ENCODE measurements at regions not wholly inside any gene's neighbourhood (a gene's known extent, or its start where the extent isn't known, plus 50 kb on each side); places are given as distances from the start of the nearest gene placed in this dataset.
A peak's percentile ranks its signal among the peaks of the same experiment; 100 is the strongest.

DNA sequence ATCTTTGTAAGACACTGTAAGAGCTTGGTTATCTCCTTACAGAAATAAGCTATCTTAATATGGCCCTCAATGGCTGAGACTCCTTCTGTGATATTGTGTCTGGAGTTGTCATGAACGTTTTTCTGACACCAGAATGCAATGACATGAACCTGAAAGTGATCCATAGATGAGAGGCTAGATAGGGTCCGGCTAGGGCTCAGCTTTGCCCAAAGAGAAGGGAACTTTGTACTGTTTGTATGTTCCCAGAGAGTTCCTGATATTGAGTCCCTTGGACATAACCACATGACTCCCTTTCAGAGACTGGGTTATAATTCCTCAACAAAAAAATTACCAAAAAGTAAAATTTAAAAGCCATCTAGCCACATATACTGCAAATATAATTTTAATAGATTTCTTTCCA is 575.8 kb upstream of the CLINT1 start:
- no peak for DNase-seq

DNA sequence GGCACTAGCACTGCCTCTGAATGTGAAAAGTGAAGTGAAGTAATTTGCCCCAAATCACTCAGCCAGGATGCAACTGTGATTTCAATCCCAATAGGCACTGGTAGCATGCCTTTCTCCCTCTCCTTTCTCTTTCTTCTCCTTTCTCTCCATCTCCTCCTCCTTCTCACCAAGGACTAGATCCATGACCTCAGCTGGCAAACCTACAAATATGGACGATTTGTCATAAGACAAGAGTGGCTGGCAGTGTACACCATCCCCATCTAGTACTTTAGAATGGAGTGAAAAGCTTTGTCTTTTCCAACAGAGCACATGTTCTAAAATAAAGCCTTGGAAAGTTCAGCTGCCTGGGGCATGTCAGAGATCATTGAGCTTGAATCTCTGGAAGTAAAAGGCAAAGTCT is 574.7 kb upstream of the CLINT1 start:
- no peak for DNase-seq

DNA sequence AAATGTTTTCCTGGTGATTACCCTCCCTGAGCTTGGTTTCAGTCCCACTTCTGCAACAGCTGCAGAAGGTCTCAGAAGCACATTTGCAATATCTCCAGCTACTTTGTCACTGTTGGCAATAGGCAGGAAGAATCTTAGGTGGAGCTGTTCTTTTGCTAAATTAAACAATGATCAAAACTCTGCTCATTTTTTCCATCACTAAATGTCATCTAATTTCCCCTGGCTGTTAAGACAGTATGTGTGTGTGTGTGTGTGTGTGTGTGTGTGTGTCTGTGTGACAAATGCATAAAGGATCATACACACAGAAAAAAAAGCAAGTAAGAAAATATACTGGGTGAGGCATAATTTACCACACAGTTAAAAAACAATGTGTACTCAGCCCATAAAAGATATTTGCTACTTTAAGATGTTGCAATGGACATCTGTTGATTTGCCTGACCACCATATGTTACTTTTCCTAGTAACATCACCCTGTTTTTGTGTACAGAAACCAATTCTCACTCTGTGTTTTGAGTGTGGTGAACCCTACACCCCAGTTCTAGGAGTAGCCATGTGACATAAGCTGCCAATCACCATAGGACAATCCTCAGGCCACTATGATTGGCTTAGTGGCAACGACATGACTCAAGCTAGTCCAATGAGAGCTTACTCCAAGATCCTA is 572.6 kb upstream of the CLINT1 start:
- no peak for DNase-seq

DNA sequence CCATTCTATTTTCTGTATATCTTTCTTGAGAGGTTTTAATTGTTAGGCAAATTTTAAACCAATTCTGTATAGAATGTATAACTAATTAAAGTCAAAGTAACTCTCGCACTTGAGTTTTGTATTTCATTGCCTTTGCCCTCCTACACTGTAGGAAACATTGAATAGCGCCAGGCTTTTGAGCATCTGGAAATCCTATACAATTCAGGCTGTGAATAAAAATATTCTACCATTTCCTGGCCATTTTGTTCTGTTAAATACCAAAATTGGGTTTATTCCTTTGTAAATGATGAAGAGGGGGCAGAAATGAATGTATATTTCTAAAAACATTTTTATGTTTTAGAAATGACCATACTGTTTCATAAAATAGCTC is 571.8 kb upstream of the CLINT1 start:
- DNase-seq: no peak

DNA sequence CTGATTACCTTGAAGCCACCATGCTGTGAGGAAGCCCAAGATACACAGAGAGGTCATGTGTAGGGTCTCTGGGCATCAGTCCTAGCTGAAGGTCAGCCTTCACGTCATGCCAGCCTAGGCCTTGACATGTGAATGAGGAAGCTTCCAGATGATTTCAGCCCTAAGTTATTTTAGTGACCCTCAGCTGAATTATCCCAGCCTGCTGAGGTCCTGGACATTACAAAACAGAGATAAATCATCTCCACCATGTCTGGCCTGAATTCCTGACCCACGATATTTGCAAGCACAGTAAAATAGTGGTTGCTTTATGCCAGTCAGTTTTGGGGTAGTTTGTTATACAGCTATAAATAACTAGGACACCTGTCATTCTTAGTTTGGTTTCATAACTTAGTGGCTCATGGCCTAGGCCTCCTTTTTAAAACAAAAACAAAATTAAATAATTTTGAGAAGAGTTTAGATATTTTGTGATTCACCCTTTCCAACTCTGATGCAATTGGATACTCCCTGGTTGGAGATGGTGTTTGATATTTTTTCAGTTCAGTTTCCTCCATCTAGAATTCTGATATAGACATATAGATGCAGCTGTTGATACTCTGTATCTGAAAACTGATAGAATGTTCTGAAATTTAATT is 571.3 kb upstream of the CLINT1 start:
- no peak for DNase-seq

DNA sequence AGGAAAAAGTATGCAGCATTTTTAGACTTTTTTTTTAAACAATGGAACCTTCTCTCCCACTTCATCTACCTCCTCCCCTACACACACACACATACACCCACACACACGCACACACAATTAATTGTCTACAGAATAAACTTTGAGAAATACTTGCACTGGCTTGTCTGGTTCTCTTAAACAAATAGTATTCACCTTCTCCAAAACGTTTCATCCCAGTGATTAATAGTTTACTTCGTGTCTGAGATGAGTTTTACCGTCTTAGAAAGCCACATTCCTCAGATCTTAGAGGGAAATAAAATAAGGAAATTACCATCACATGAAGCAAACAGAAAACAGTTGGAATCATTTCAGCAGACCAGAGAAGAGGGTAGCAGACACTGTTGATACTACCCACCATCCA is 570.6 kb upstream of the CLINT1 start:
- no peak for DNase-seq

DNA sequence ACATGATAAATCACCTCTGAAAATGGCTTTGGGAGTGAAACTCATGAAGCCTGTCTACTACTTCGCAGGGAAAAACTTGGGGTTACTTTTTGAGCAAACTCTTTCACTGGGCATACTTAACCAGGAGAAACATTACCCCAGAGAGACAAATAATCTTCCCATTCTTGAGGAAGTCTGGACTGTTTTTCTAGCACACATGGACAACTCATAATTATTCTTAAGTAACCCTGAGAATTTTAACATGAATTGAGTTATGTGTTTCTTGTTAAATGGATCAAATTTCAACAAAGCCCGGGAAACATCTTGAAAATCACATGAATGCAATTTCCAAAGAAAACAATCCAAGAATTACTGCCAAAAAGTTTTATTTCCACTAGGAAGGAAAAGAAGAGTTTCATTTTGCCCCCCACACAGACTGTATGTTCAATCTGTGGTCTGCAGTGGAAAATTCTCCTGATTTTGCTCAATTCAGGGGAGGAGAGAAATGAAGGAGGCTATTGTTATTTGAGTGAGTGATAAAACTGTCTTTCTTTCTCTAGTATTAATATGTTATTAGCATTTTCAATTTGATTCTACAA is 564.8 kb upstream of the CLINT1 start:
- no peak for DNase-seq

DNA sequence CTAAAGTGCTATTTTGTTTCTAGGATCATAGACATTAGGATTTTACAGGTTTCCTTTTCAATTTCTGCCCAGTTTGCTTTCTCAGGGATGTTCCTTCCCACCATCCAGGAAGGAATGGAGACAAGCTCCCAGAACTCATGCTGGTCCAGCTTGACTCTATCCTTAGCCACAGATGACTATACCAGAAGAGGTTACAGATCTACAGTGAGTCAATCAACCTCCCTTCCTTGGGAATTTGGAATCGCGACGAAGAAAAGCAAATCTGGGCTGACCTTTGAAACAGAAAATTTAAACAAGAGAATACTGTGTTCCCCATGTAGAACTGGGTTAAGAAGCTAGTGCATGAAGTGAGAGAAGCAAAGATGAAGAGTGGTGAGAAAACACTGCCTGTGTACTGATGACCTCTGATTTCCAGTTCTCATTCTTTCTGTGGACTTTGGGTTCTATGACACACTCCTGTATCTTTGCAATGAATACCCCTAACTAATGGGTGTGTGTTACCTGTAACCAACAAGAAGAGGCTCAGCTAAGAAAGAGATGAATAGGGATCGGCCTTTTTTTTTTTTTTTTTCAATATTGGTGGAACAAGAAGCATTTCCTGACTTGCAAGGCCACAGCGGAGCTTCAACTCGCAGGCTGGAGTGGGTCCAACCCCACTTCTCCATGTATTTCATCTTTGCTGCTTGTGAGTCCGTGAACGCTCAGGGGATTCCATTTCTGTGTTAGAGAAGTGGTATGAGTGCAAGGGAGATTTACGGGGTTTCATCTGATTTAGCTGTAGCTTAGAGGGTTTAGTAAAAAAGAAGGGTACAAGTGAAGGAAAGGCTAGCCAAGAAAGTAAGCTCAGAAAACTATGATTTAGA is 563.9 kb upstream of the CLINT1 start:
- no peak for DNase-seq

DNA sequence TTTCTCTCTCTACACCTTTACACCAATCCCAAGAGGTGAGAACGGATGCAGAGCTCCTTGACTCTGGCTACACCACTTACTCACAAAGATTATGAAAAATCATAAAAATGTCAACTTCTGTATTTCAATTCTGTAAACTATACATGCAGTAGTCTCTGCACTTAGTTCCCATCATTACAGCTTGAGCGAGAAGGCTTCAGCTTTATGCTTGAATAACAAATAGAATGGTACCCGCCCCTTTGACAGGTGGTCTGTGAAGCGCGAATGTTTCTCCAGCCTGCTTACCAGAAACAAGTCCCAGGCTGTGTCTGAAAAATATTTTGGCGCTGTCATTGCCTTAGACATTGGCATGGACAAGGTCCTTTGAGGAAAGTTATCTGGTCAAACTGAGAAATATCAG is 562.4 kb upstream of the CLINT1 start:
- DNase-seq: no peak

DNA sequence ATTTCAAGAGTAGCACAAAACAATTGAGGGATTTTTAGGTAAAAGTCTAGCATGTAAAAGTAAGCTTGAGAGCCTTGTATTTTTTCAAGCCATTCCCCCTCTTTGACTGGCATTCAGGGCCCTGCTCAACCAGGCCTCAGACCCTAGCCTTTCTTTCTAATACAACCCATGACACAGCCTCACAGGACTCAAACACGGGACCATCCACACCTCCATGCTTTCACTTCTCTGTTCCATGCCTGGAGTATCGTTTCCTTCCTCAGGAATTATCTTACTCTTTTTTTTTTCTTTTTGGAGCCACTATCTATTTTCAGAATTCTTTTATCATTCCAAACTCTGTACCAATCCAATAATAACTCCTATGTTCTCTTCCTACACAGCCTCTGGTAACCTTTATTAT is 560.2 kb upstream of the CLINT1 start:
- no peak for DNase-seq

DNA sequence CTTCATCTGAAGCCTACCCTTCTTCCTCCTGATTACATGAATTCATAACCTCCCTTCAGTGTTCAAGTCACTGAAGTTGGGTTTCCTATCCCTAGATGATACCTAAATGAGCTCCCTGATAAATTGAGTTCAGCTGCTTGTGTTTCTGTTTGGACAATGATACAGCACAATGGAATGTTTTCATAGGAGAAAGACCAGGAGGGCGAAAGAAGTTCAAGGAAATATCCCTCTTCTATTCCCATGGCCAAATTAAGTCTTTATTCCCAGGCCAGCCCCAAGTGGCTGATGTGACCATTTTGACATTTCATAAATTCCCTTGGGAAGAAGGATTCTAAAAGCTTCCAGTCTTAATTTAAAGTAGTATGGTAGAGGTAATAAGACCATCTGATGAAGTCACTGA is 555.8 kb upstream of the CLINT1 start:
- DNase-seq: no peak

DNA sequence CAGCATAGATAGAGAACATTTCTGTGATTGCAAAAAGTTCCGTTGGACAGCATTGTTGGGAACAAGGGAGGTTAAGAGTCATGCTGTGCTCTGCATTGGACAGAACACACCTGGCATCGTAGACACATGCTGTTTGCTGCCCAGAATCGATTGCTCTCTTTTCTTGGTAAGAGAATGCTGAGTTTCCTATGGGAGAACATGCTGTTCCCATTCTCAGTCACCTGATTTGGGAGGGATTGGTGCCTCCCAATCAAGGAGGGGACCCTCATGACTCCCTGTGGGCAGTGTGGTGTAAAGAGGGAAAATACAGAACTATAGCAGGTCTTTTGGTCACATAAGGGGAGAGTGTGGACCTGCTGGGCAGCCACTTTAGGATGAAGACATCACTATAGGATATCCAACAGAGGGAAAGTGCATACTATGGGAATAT is 555.4 kb upstream of the CLINT1 start:
- DNase-seq: no peak

DNA sequence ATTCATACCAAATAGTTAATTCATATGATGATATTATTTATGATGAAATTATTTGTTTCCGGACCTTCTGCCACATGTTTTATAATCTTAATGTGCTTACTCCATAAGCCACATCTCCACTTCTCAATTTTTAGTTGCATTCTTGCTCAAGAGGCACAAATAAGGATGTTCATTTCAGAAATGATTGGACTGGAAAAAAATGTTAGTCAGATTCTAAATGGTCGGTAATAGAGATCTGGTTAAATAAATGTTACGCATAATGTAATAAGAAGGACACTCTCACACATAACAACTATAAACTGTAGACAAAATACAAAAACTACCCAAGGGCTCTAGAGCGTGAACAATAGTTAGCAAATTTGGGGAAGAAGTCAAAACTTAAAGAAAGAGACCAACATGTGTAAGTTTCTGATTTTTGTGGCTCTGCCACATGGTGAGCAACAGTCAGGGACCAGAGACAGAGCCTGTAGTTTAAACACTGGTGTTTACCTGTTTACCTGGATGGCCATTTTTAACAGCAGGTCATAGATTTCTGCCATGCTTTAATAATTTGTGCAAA is 554.3 kb upstream of the CLINT1 start:
- DNase-seq: no peak

DNA sequence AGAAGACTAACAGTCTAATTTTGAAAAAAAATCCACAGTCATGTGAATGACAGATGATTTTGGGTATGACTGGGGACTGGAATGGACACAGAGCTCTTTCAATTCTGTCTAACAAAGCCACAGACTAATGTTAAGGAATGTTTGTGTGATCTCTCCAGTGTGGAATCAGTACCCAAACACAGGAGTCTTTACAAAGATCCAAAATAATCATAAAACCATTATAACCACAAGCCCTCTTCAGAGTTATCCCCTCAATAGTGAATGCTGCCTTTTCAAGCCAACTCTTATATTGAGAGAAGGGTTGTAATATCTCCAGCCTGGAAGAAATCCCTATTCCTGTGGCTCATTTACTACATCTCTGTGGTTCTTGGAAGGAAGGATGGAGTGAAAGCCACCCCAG is 552.0 kb upstream of the CLINT1 start:
- no peak for DNase-seq

DNA sequence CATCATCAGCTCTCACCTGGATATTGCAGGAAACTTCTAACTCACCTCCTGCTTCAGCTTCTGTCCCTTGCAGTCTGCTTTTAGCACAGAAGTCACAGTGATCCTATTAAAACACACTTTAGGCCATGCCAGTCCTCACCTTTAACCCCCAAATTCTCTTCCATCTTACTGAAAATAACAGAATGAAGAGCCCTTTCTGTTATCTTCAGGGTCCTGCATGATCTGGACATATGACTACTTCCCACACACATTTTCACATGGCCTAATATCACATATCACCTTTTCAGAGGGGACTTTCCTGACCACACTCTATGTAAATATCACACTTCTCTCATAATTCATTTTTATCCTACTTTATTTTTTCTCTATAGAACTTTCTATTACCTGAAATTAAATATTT is 550.6 kb upstream of the CLINT1 start:
- no peak for DNase-seq

DNA sequence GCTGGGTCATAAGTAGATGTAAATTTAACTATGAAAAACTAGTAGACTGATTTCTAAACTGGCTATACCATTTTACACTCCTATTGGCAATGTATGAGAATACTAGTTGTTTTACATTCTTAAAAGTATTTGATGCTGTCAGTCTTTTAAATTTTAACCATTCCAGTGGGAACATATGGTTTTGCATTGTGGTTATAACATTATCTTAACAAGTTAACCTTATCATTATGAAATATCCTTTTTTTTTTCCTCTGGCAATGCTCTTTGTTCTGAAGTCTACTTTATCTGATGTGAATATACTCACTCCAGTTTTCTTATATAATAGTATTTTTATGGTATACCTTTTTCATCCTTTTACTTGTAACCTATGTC is 548.9 kb upstream of the CLINT1 start:
- no peak for DNase-seq

DNA sequence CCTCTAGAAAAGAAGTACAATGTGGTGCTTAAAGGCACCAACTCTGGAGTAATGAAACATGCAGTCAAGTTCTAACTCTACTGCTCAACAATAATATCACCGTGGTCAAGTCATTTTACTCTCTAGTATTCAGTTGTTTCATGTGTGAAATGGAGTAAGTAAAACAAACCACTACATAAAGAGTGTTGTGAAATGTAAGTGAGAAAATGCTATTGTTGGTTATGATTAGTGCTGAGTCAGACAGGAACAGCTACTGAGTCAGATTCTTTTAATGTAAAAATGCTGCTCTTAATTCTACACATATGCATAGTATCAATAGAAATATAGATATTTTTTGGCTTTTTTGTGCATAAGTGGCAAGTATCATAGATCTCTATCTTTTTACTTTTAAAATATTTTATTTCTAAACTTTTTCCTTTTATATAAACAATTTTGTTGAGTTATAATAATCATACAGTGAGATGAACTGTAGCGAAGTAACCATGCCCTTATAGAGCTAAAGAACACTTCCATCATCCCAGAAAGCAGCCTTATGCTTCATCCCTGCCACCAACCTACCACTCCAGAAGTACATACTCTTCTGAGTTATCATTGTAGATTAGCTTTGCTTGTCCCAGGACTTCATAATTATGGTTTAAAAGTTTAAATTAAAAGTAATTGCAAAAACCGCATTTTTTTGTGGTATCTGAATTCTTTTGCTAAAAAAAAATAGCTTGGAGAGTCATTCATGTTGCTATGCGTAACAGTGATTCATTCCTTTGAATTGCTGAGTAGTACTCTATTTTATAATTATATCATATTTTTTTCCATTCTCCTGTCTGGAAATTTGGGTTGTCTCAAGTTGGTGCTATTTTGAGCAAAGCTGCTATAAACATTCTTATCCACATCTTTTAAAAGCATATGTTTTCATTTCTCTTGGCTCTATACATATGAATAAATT is 548.2 kb upstream of the CLINT1 start:
- DNase-seq: no peak

DNA sequence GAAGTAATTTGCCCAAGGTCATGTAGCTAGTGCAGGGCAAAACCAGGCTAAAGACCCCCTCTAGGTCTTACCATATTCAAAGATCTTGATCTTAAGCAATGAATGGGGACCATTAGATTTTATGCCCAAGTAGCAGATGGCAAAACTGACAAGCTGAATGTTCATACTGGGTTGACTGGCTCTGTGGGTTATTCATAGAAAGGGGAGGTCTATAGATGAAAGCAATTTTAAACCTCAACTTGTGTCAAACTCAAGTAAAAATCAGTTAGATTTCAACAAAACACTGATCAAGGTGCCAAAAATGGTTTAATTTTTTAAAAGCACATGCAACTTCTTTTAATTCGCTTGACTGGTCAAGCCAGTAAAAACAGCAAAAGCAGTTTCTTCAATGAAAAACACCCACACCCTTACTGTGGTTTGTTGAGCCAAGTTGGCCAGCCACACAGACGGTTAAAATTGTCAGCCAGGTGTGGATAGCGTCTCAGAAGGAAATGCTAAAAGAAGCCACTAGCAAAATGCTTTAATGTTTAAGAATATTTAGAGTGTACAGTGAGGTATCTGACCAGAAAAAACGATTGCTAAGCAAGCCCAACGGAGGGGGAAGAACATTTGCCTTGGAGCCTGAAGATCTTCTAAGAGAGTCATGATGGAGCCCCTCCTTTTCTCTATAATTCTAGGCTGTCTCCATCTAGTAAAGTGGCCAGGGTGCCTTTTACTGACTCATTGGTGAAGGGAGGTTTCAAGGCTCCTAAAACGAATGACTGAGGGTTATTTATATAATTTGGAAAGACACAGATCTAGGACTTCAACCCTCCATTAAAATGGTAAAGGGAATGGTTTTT is 539.6 kb upstream of the CLINT1 start:
- DNase-seq: no peak

DNA sequence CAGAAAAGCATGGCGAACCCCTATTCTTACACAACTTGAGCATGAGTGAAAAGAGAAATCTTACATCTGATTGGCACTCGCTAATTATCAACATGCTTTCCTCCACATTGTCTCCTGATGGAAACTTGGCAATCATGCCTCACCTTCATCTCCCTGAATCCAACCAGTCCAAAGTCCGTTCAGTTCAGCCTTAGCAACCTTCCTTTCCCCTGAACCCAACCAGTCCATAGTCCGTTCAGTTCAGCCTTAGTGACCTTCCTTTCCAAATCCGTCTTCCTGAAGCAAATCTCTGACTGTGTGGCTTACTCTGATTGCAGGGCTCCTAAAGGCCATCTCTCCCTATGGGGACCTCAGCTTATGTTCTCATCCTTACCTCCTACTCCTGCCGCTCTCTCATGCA is 538.3 kb upstream of the CLINT1 start:
- no peak for DNase-seq

DNA sequence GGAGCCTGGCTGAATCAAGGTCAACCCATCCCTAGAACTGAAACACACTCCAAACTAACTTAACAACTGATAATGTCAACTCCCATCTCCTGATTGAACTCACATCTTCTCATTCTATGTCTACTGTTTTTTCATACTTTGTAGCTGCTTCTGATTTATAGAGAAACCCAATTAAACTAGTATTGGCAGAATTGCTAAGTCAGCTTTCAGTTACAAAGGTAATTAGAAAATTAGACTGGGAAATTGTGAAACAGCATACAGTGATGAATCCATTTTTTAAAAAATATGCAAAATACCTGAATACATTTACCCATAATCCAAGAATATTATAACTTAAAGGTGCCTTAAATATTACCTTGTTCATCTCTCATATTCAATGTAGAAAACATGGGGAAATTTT is 535.2 kb upstream of the CLINT1 start:
- no peak for DNase-seq

DNA sequence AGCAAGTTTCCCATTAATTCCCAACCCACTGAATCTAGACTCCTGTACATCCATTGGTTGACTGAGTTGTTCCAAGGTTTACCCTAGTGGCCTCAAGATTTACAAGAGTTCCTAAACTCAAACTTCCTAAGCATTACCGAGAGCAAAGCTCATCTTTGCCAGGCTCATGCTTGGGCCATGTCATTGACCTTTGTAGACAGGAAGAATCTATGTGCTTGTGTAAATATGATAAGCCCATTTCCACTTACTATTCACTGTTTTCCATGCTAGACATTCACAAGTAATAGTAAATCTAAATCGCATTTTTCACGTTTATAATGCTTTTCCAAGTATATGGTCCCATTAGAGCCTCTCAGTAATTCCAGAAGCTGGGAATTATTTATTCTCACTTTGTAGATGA is 534.5 kb upstream of the CLINT1 start:
- no peak for DNase-seq

DNA sequence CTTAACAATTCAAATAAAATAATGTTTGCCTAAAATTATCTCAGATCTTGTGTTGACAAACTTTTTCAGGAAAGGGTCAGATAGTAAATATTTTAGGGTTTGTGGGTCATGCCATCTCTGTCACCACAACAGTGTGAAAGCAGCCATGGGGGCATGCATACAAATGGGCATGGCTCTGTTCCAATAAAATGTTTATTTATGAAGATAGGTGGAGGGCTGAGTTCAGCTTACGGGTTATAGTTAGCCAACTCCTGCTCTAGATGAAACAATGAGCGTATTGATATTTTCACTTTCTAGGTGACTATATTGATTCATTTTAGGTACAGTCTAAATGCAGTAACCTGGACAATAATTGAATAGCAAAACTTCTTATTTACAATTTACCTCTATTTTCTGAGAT is 533.8 kb upstream of the CLINT1 start:
- DNase-seq: peak; percentile 4
